NCI-H1105 (cell line): ENCODE measurements at regions not wholly inside any gene's neighbourhood (a gene's known extent, or its start where the extent isn't known, plus 50 kb on each side); places are given as distances from the start of the nearest gene placed in this dataset.
A peak's percentile ranks its signal among the peaks of the same experiment; 100 is the strongest.
"Not testable (repeated sequence)": the region's sequence is repeated elsewhere in the genome, so short reads cannot be mapped to it uniquely, and the experiment has no call there.

Source experiments
- DNase-seq: peaks from one replicate; lab custom pipeline; 2025; lab: John Stamatoyannopoulos, UW

DNA sequence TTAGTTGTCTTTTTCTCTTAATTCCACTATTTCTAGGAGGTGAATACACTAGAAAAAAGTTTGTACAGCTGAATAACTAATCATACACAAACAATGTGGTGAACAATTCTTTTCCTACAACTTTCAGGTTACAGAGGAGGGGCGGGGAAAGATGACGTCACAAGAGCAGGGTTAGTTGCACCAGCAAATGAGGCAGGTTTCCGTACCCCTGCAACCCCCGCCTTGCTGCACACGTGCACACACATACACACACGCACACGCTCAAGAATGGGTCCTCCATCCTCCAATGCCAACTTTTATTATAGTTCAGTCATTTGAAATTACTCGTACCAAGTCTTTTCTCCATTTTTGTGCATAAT, 122.8 kb downstream of the ARL4C start:
- DNase-seq, result no peak

DNA sequence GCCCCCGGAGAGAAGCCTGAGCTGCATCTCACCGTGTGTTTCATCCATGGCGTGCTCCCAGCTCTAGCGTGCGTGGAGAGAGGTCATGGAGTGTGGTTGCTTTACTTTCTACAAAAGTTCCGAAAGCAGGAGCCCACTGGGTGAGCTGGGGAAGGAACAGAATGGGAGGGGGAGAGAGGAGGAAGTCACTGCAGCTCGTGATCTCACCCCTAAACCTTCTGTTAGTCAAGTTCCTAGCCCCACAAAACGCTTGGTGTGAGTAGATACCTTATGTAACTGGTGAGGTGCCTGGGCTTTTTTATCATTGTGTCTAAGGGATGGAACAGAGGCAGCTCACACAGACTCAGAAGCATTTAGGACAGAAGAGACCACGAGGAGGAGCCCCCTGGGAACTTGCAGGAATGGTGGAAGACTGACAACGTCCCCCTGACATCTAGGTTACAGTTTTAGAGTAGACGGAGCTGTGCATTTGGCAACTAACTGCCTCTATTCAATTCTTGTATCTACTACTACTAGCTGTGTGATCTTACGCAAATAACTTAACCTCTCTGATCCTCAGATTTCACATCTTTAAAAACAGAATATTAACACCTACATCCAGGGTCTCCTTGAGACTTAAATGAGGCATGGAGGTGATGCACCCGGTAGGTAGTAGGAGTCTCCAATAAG, 123.3 kb downstream of the ARL4C start:
- no peak for DNase-seq

DNA sequence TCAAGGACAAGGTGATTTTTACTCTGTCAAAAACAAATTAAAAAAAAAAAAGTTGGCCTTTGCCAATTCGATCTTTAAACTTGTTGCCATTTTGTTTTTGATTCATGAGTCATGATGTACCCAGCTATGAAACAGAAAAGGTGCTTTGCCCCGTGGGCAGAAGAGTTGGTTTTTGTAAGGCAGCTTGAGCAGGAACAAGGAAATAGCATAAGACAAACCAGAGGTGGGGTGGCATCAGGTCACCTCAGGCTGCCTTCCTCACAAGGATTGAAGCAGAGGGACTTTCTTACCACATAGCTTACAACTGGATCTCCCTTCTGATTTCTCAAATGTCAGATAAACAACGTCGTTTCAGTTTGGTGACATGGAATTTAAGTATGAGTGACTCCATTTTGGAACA, 123.8 kb downstream of the ARL4C start:
- DNase-seq, result no peak

DNA sequence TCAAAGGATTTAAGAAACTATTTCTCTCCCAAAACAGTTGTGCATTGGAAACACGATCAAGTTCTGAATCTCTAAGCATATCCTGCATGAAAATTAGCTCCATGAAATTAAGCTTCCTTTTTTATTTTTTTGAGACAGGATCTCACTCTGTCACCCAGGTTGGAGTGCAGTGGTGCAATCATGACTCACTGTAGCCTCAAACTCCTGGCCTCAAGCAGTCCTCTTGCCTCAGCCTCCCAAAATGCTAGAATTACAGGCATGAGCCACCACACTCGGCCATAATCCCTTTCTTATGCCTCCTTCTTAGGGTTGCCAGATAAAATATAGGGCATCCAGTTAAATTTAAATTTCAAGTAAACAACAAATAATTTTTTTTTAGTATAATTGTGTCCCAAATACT, 124.4 kb downstream of the ARL4C start:
- DNase-seq, result no peak

DNA sequence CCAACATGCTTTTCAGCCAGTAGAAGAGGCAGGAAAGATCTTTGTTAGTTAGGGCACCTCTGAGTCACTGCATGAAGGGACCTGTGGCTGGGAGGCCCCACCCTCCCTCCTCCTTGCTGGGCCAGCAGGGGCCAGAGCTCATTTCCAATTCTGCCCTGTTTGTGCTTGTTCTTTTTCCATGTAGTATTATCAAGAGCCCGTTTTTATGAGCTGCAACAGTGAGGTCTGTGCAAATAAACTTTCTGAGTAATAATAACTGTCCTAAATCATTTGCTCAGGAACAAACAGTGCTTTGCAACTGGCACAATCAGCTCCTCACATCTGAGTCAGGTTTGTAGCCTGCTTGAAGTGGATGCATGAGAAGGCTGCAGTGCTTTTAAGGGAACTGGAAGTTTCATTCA, 128.0 kb downstream of the ARL4C start:
- no peak for DNase-seq

DNA sequence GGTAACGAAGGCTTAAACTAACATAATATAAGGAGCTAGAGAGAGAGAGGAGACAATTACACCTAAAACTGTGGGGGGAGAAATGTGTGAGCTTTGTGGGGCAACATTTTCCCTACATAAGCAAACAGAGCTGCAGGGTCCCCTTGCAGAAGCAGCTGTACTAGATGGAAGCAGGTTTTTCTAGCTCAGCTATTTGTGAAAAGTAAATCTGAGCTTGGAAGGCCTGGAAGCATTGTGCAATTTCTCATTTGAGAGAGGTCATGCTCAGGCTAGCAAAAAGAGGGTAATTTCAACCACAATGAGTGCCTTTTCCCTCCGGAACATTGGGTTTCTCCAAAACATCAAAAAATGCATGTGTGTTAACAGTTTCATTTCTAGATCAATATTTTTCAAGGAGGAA, 130.0 kb downstream of the ARL4C start:
- no peak for DNase-seq

DNA sequence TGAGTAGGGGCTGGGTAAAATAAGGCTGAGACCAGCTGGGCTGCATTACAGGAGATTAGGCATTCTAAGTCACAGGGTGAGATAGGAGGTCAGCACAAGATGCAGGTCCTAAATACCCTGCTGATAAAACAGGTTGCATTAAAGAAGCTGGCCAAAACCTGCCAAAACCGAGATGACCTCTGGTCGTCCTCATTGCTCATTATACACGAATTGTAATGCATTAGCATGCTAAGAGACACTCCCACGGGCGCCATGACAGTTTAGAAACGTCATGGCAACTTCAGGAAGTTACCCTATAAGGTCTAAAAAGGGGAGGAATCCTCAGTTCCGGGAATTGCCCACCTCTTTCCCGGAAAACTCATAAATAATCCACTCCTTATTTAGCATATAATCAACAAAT, 132.2 kb downstream of the ARL4C start:
- DNase-seq, result no peak

DNA sequence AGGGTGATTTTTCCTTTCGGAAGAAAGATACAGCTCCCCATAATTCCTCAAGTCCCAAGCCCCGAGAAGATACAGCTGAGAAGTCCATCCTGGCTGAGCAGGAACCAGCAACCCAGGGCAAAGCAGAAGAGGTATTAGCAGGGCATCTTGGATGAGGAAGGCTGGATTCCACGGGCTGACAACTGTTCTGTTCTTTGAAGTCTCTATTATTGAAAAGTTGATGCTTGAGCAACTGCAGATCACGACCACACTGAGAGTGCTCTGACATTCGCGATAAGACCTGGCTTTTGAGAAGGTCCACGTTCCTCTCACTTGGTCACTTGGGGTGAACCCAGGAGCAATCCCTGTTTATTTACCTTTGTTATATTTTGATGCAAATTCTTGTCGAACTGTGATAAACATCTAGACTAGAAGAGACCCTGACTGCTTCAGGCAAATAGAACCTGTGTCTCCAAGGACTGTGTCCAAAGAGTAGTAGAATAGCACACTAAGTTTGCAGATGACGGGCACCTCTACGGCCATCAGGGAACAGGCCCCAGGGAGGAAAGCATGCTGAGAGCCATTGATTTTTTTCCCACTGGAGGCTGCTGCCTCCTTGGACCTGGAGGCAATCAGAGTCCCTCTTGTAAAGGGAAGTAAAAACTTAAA, 133.1 kb downstream of the ARL4C start:
- no peak for DNase-seq

DNA sequence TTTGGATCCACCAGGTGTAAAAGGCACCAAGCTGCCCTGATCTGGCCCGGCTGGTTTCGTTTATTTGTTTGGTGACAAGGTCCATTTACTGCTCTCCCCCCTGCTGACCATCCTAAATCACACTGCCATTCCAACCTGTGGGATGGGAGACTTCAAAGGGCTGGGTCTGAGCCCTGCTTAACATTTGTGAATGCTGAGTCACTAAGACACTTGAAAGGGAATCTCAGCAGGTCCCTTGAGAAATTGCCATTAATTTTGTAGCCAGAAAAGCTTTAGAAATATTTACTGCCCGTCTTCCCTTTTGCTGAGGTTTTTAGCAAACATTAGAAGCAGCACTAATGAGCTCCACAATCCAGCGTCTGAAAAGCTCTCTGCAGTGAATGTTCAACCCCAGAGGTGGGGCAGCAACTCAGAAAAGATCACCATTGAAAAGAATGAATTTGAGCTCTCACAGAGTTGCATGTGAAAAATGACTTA, 133.8 kb downstream of the ARL4C start:
- DNase-seq, result no peak

DNA sequence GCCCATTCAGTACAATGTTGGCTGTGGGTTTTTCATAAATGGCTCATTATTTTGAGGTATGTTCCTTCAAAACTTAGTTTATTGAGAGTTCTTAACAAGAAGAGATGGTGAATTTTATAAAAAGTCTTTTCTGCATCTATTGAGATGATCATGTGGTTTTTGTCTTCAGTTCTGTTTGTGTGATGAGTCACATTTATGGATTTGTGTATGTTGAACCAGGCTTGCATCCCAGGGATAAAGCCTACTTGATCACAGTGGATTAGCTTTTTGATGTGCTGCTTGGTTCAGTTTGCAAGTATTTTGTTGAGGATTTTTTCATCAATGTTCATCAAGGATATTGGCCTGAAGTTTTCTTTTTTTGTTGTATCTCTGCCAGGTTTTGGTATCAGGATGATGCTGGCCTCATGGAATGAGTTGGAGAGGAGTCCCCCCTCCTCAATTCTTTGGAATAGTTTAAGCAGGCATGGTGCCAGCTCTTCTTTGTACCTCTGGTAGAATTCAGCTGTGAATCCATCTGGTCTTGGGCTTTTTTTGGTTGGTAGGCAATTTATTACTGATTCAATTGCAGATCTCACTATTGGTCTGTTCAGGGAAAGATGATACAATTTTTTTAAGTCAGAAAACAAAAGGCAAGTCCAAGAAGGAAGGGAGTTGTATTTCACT, 136.4 kb downstream of the ARL4C start:
- not testable (repeated sequence) for DNase-seq

DNA sequence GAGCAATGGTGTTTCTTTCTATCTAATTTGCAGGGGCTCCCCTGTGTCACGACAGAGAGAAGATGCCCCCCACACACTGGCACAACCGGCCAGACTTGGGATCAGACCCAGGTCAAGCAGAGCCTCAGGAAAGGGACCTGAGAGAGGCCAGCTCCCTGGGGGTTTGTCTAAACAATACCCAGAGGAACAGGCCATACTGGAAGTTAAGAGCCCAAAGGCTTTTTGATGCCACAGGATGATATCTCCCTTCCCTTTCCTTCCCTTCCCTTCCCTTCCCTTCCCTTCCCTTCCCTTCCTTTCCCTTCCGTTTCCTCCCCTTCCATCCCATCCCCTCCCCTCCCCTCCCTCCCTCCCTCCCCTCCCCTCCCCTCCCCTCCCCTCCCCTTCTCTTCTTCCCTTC, 139.2 kb downstream of the ARL4C start:
- DNase-seq, result no peak

DNA sequence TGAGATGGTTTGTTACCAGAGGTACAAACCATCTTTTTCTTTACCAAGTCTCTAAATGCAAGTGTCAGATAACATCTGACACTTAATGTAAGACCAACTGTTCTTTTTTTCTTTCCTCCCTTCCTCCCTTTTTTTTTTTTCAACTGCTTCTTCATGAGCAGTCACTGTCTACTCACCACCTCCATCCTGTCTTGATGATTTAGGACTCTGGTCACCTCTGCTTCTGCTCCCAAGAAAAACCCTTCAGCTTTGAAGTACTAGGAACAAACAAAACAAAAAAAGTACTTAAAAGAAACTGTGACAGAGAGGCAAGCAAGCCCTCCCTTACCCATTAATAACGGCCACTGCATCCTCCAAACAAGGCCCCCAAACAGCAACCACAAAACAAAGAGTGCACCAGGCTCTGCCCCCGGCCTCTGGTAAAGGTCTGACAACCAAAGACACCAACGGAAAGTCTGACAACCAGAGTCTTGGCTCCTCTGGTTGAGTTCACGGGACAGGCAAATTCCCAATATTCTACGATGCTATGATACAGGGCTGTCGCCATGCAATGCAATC, 141.0 kb downstream of the ARL4C start:
- DNase-seq, result no peak

DNA sequence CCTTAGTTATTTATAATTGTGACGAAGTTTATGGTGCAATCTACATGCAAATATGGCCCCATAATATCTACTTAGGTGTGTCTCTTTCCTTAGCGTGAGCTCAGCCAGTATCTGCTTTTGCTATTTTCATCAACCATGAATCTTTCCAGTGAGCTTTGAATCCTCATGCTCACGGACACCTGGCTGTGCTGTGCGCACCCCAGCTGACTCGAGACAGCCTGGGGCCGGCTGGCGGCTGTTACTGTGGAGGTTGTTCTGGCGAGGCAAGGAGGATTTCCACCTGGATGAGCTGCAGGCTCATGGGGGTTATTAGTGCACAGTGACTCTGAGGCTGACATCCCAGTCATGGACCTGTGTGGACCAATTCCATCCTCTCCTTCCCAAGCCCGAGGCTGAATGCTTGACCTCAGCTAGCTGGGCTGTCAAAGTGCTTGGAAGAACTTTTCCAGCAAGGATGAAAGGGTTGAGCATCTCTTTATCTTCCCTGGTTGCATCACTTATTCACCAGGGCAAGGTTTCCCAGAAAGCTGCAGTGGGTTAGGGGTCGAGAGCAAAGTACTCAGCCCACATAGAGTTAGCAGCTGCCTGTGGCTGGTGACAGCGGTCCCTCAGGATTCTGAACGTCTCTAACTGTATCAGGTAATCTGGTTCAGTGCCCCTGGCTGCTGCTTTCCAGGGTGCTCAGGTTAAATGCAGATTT, 141.7 kb downstream of the ARL4C start:
- DNase-seq, result peak; percentile 47

DNA sequence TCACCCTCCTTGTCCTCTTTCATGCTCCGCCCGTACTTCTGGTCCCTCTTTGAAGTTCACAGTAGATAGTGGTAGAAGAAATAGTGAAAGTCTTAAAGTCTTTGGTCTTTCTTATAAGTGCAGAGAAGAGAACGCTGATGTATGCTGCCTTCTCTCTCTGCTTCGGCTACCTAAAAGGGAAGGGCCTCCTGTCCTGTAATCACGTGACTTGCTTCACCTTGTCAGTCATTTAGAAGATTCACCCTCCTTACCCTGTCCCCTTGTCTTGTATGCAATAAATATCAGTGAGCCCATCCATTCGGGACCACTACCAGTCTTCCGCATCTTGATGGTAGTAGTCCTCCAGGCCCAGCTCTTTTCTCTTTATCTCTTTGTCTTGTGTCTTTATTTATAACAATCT, 144.6 kb downstream of the ARL4C start:
- no peak for DNase-seq

DNA sequence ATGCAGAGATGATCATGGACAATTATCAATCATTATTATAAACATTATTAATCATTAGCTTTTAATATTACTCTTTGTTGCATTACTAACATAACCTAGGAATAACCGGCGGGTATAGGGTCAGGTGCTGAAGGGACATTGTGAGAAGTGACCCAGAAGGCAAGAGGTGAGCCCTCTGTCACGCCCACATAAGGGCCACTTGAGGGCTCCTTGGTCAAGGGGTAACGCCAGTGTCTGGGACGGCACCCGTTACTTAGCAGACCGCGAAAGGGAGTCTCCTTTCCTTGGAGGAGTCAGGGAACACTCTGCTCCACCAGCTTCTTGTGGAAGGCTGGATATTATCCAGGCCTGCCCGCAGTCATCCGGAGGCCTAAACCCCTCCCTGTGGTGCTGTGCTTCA, 145.0 kb downstream of the ARL4C start:
- not testable (repeated sequence) for DNase-seq

DNA sequence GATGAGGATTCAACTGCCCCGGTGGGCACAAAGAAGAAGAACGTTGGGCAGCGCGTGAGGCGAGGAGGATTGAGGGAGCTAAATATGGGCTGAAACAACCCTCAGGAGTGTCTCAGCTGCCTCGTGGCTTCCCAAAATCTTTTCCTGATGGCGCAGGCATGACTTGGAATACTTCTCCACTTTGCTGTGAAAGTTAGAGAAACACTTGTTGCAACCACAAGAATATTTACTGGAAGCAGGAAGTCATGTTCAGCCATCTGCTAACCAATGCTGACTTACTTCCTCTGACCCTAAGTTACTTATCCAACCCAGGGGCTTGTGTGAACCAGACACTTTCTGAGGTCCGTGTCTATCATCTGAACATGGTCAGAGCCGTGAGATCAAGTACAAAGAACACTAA, 148.8 kb downstream of the ARL4C start:
- DNase-seq, result no peak

DNA sequence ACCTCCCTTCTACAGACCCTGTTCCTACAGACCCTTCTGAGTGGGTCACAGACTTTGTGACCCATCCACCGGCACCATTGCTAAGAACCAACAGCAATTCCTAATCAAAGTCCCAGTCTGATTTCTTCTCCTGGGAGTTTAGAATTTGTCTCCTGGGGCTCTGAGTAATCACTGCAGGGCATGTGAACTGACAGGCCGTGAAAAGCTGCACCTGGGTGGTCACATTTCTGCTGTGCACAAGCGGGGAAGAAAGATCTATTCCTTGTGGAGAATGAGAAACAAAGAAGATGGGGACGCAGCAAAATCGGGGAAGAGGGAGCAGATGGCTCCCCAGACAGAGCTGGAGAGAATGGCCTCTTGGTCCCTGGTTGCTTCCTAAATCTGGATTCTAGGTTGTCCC, 151.0 kb downstream of the ARL4C start:
- no peak for DNase-seq

DNA sequence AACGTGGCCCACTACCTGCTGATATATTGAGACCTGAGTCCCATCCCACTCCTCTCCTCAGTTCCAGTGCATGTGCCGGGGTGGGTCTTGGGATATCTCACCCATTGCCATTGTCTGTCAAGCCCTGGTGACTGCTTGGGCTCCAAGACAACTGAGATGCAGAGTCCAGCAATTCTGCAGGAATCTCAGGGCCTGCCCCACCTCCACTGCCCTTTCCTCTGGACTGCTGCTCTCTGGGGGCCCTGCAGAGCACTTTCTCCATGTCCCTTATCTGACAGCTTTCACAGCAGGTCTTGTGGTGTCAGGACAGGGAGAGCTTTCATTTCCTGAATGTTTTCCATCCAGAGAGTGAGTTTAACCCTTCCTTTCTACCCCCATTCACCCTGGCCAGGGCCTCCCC, 152.9 kb downstream of the ARL4C start:
- DNase-seq, result no peak

DNA sequence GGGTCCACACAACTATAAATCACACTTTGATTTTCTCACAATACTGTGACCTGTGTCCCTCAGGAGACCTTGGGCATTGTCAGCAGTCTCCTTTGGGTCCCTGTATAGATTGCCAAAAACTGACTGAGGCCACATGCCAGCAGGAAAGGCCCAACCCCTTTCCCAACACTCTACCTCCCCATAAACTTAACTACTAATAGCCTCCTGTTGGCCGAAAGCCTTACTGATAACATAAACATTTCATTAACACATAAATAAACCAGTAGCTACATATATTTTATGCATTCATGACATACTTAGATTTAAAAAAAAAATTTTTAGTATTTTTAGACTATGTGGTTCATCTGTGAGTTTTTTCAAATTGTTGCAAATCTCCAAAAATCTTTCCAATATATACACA, 153.5 kb downstream of the ARL4C start:
- no peak for DNase-seq

DNA sequence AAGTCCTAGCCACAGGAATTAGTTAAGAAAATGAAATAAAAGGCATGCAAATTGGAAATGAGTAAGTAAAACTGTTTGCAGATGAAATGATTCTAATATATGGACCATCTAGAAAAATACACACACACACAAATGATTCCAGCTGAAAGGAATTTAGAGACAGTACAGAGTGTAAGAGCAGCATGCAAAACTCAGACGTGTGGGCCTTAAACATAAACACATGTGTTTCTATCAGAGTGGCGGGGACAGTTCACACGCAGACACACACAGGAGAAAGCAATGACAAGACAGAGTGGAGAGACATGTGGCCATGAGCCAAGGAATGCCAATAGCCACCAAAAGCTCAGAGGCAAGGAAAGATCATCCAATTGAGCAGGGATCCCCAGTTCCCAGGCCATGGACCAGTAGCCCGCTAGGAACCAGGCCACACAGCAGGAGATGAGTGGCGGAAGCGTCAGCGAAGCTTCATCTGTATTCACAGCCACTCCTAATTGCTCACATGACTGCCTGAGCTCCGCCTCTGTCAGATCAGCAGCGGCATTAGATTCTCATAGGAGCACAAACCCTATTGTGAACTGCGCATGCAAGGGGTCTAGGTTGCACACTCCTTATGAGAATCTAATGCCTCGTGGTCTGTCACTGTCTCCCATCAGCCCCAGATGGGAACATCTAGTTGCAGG, 155.4 kb downstream of the ARL4C start:
- no peak for DNase-seq

DNA sequence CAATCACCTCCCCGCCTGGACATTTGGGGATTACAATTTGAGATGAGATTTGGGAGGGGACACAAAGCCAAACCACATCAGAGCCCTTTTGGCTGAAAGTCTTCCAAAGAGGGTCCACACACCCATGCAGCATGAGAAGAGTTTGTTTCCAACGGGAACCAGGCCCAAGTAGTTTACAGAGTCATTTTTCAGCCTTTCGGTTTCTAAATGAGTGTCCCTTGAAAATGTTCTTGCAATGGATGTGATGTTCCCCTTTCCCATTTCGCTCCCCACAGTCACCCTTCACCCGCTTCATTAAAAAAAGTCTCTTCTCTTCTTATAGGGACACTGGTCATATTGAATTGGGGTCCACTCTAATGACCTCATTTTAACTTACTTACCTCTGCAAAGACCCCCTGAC, 157.4 kb downstream of the ARL4C start:
- DNase-seq, result no peak

DNA sequence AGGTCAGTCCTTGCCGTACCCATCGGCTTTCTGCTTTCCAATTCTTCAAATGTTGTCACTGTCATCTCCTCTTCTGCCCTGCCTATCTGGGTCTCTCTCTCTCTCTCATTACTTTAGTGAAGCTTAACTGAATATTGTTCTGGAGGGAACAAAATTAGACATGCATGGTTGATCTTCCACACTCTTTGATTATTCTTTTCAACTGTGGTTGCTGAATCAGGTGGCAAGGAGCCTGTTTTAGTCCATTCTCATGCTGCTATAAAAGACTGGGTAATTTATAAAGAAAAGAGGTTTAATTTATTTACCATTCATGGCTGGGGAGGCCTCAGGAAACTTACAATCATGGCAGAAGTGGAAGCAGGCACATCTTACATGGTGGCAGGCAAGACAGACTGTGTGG, 157.9 kb downstream of the ARL4C start:
- DNase-seq, result no peak
